ENCODE measurements at regions not wholly inside any gene's neighbourhood (a gene's known extent, or its start where the extent isn't known, plus 50 kb on each side); places are given as distances from the start of the nearest gene placed in this dataset.

GRCh38 chr15:94177112-94177511 lies 54.2 kb upstream of the MCTP2 start:
- H3K36me3 Mint-ChIP-seq: peaks cover 1% of the 10 kb centered on the region
- H3K4me3 Mint-ChIP-seq: no peak overlapping the region
- peaks cover 11% of the 10 kb centered on the region for H3K27me3 Mint-ChIP-seq
- peaks cover 5% of the 10 kb centered on the region for H3K9me3 Mint-ChIP-seq
- H3K27ac Mint-ChIP-seq: no peak overlapping the region
- peaks cover 19% of the 10 kb centered on the region for H3K4me1 Mint-ChIP-seq
- no peak for DNase-seq

- Mint-ChIP-seq H3K27me3 (peaks cover 8% of the 10 kb centered on the region), H3K9me3 (peaks cover 5% of the 10 kb centered on the region)
- no peak for DNase-seq
These were observed 55.9 kb upstream of the MCTP2 start for GRCh38 chr15:94175420-94175819.

GRCh38 chr15:94174399-94174802 lies 57.0 kb upstream of the MCTP2 start:
- no peak overlapping the region for H3K27ac Mint-ChIP-seq
- DNase-seq: peak; percentile 29

More at GRCh38 chr15:94175420-94175819, 55.9 kb upstream of the MCTP2 start:
- Mint-ChIP-seq H3K4me3 (no peak overlapping the region), H3K4me1 (peaks cover 19% of the 10 kb centered on the region), H3K27ac (no peak overlapping the region), H3K36me3 (peaks cover 1% of the 10 kb centered on the region)

GRCh38 chr15:94168250-94168649 lies 63.1 kb upstream of the MCTP2 start:
- DNase-seq: peak; percentile 2
- Mint-ChIP-seq H3K36me3 (peaks cover 1% of the 10 kb centered on the region), H3K4me3 (no peak overlapping the region), H3K4me1 (no peaks in the 10 kb centered on the region), H3K27me3 (peaks cover 4% of the 10 kb centered on the region), H3K9me3 (peaks cover 6% of the 10 kb centered on the region), H3K27ac (no peak overlapping the region)

More at GRCh38 chr15:94174399-94174802, 57.0 kb upstream of the MCTP2 start:
- Mint-ChIP-seq H3K36me3 (peaks cover 1% of the 10 kb centered on the region), H3K27me3 (peaks cover 4% of the 10 kb centered on the region), H3K4me1 (peaks cover 19% of the 10 kb centered on the region), H3K9me3 (peaks cover 5% of the 10 kb centered on the region), H3K4me3 (no peak overlapping the region)

GRCh38 chr15:94164971-94165370 lies 66.4 kb upstream of the MCTP2 start:
- no peak overlapping the region for H3K27ac Mint-ChIP-seq
- DNase-seq: no peak
- no peaks in the 10 kb centered on the region for H3K36me3 Mint-ChIP-seq
- H3K4me3 Mint-ChIP-seq: no peak overlapping the region
- peaks cover 5% of the 10 kb centered on the region for H3K9me3 Mint-ChIP-seq
- no peaks in the 10 kb centered on the region for H3K4me1 Mint-ChIP-seq
- H3K27me3 Mint-ChIP-seq: no peaks in the 10 kb centered on the region

GRCh38 chr15:94164202-94164807 lies 67.1 kb upstream of the MCTP2 start:
- Mint-ChIP-seq H3K27ac (no peak overlapping the region), H3K4me3 (no peak overlapping the region), H3K27me3 (no peaks in the 10 kb centered on the region), H3K36me3 (no peaks in the 10 kb centered on the region), H3K4me1 (no peaks in the 10 kb centered on the region), H3K9me3 (peaks cover 5% of the 10 kb centered on the region)
- peak; percentile 52 for DNase-seq

GRCh38 chr15:94162939-94163338 lies 68.4 kb upstream of the MCTP2 start:
- H3K4me1 Mint-ChIP-seq: no peaks in the 10 kb centered on the region
- H3K27me3 Mint-ChIP-seq: no peaks in the 10 kb centered on the region
- peaks cover 5% of the 10 kb centered on the region for H3K9me3 Mint-ChIP-seq
- no peak overlapping the region for H3K4me3 Mint-ChIP-seq
- DNase-seq: no peak
- H3K27ac Mint-ChIP-seq: no peak overlapping the region
- H3K36me3 Mint-ChIP-seq: no peaks in the 10 kb centered on the region

GRCh38 chr15:94154255-94154654 lies 77.1 kb upstream of the MCTP2 start:
- Mint-ChIP-seq H3K27ac (no peak overlapping the region), H3K36me3 (no peaks in the 10 kb centered on the region), H3K27me3 (peaks cover 25% of the 10 kb centered on the region), H3K4me3 (no peak overlapping the region), H3K9me3 (peaks cover 3% of the 10 kb centered on the region), H3K4me1 (no peaks in the 10 kb centered on the region)
- no peak for DNase-seq

- no peak overlapping the region for H3K27ac Mint-ChIP-seq
- DNase-seq: no peak
- H3K36me3 Mint-ChIP-seq: no peaks in the 10 kb centered on the region
- peaks cover 18% of the 10 kb centered on the region for H3K27me3 Mint-ChIP-seq
- no peak overlapping the region for H3K4me3 Mint-ChIP-seq
- no peaks in the 10 kb centered on the region for H3K4me1 Mint-ChIP-seq
- H3K9me3 Mint-ChIP-seq: peaks cover 8% of the 10 kb centered on the region
These were observed 86.3 kb upstream of the MCTP2 start for GRCh38 chr15:94145046-94145445.

GRCh38 chr15:94141802-94142201 lies 89.6 kb upstream of the MCTP2 start:
- Mint-ChIP-seq H3K4me3 (no peak overlapping the region), H3K4me1 (no peaks in the 10 kb centered on the region), H3K27ac (no peak overlapping the region), H3K9me3 (peaks cover 3% of the 10 kb centered on the region), H3K36me3 (no peaks in the 10 kb centered on the region), H3K27me3 (peaks cover 16% of the 10 kb centered on the region)
- no peak for DNase-seq

- peaks cover 15% of the 10 kb centered on the region for H3K27me3 Mint-ChIP-seq
- H3K4me1 Mint-ChIP-seq: no peaks in the 10 kb centered on the region
- no peaks in the 10 kb centered on the region for H3K36me3 Mint-ChIP-seq
- H3K4me3 Mint-ChIP-seq: no peak overlapping the region
- DNase-seq: no peak
- H3K9me3 Mint-ChIP-seq: no peaks in the 10 kb centered on the region
- H3K27ac Mint-ChIP-seq: no peak overlapping the region
These were observed 95.7 kb upstream of the MCTP2 start for GRCh38 chr15:94135486-94136147.

GRCh38 chr15:94131875-94132274 lies 99.5 kb upstream of the MCTP2 start:
- Mint-ChIP-seq H3K36me3 (no peaks in the 10 kb centered on the region), H3K27me3 (peaks cover 15% of the 10 kb centered on the region), H3K9me3 (no peaks in the 10 kb centered on the region), H3K4me3 (no peak overlapping the region), H3K4me1 (no peaks in the 10 kb centered on the region), H3K27ac (no peak overlapping the region)
- DNase-seq: no peak

- DNase-seq: no peak
These were observed 100.9 kb upstream of the MCTP2 start for GRCh38 chr15:94130504-94130903.

GRCh38 chr15:94127006-94127405 lies 104.4 kb upstream of the MCTP2 start:
- no peak for DNase-seq
- H3K36me3 Mint-ChIP-seq: no peaks in the 10 kb centered on the region
- H3K4me3 Mint-ChIP-seq: no peak overlapping the region
- H3K9me3 Mint-ChIP-seq: no peaks in the 10 kb centered on the region
- H3K27ac Mint-ChIP-seq: no peak overlapping the region
- H3K4me1 Mint-ChIP-seq: no peaks in the 10 kb centered on the region
- H3K27me3 Mint-ChIP-seq: no peaks in the 10 kb centered on the region

More at GRCh38 chr15:94130504-94130903, 100.9 kb upstream of the MCTP2 start:
- H3K36me3 Mint-ChIP-seq: no peaks in the 10 kb centered on the region
- H3K27ac Mint-ChIP-seq: no peak overlapping the region
- no peaks in the 10 kb centered on the region for H3K9me3 Mint-ChIP-seq
- peaks cover 15% of the 10 kb centered on the region for H3K27me3 Mint-ChIP-seq
- H3K4me1 Mint-ChIP-seq: no peaks in the 10 kb centered on the region
- no peak overlapping the region for H3K4me3 Mint-ChIP-seq

GRCh38 chr15:94125698-94126097 lies 105.7 kb upstream of the MCTP2 start:
- H3K4me3 Mint-ChIP-seq: no peak overlapping the region
- no peaks in the 10 kb centered on the region for H3K36me3 Mint-ChIP-seq
- DNase-seq: no peak
- no peak overlapping the region for H3K27ac Mint-ChIP-seq
- H3K27me3 Mint-ChIP-seq: no peaks in the 10 kb centered on the region
- no peaks in the 10 kb centered on the region for H3K4me1 Mint-ChIP-seq
- H3K9me3 Mint-ChIP-seq: no peaks in the 10 kb centered on the region

GRCh38 chr15:94125156-94125555 lies 106.2 kb upstream of the MCTP2 start:
- Mint-ChIP-seq H3K27ac (no peak overlapping the region), H3K4me1 (no peaks in the 10 kb centered on the region), H3K36me3 (no peaks in the 10 kb centered on the region), H3K9me3 (no peaks in the 10 kb centered on the region), H3K4me3 (no peak overlapping the region), H3K27me3 (no peaks in the 10 kb centered on the region)
- no peak for DNase-seq

Data from activated naive CD8-positive, alpha-beta T cell treated with anti-CD3 and anti-CD28 coated beads for 36 hours (primary cell).